ENCODE measurements at regions not wholly inside any gene's neighbourhood (a gene's known extent, or its start where the extent isn't known, plus 50 kb on each side); places are given as distances from the start of the nearest gene placed in this dataset.

- no peak for DNase-seq
Measured at GRCh38 chr16:86893506-86893905, 315.2 kb downstream of the FOXL1 start.

GRCh38 chr16:86894029-86894567 lies 315.7 kb downstream of the FOXL1 start:
- no peak for DNase-seq

- DNase-seq = no peak
Measured at GRCh38 chr16:86894925-86895324, 316.6 kb downstream of the FOXL1 start.

GRCh38 chr16:86895606-86896005 lies 317.3 kb downstream of the FOXL1 start:
- no peak for DNase-seq

GRCh38 chr16:86896976-86897375 lies 318.6 kb downstream of the FOXL1 start:
- DNase-seq = no peak

GRCh38 chr16:86897486-86897885 lies 319.1 kb downstream of the FOXL1 start:
- DNase-seq = no peak

- no peak for DNase-seq
Measured at GRCh38 chr16:86898386-86898785, 320.0 kb downstream of the FOXL1 start.

GRCh38 chr16:86899151-86899550 lies 320.8 kb downstream of the FOXL1 start:
- DNase-seq = no peak

GRCh38 chr16:86899757-86900156 lies 321.4 kb downstream of the FOXL1 start:
- no peak for DNase-seq

- no peak for DNase-seq
Measured at GRCh38 chr16:86901483-86901882, 323.1 kb downstream of the FOXL1 start.

GRCh38 chr16:86902656-86903001 lies 324.3 kb downstream of the FOXL1 start:
- DNase-seq = no peak

GRCh38 chr16:86903068-86903467 lies 324.7 kb downstream of the FOXL1 start:
- DNase-seq = no peak

- no peak for DNase-seq
Measured at GRCh38 chr16:86905302-86905701, 327.0 kb downstream of the FOXL1 start.

GRCh38 chr16:86906623-86907022 lies 328.3 kb downstream of the FOXL1 start:
- no peak for DNase-seq

GRCh38 chr16:86909359-86910160 lies 331.2 kb downstream of the FOXL1 start:
- no peak for DNase-seq

GRCh38 chr16:86910161-86910769 lies 331.9 kb downstream of the FOXL1 start:
- DNase-seq = no peak

GRCh38 chr16:86911437-86911958 lies 333.1 kb downstream of the FOXL1 start:
- DNase-seq = no peak

GRCh38 chr16:86913886-86914285 lies 335.5 kb downstream of the FOXL1 start:
- no peak for DNase-seq

GRCh38 chr16:86914876-86915717 lies 336.7 kb downstream of the FOXL1 start:
- no peak for DNase-seq

- no peak for DNase-seq
Measured at GRCh38 chr16:86917471-86918365, 339.4 kb downstream of the FOXL1 start.

- no peak for DNase-seq
Measured at GRCh38 chr16:86918637-86919036, 340.3 kb downstream of the FOXL1 start.

GRCh38 chr16:86919078-86919477 lies 340.7 kb downstream of the FOXL1 start:
- DNase-seq = no peak
